MCF 10A (cell line): ENCODE measurements at regions not wholly inside any gene's neighbourhood (a gene's known extent, or its start where the extent isn't known, plus 50 kb on each side); places are given as distances from the start of the nearest gene placed in this dataset.
"Not testable (repeated sequence)": the region's sequence is repeated elsewhere in the genome, so short reads cannot be mapped to it uniquely, and the experiment has no call there.

Experiments
- BruUV-seq: library from RNA; stranded (reverse); fragments of 400-500 nt; replicated peaks from 2 replicates; lab custom pipeline; 2021; lab: Mats Ljungman, UMichigan
- CTCF ChIA-PET: fragments of 300-600 bp; sonication (Branson Sonifier 250); formaldehyde crosslinking; extraction: SDS; loops from one replicate; lab custom pipeline; 2021; ENCODE audit warnings: antibody characterized with exemption, inconsistent platforms; lab: Yijun Ruan, JAX
- POLR2A ChIA-PET: fragments of 300-600, 350-650 bp; sonication (Branson Sonifier 250); formaldehyde crosslinking; extraction: SDS; loops from one replicate; lab custom pipeline; 2020; ENCODE audit warnings: antibody characterized with exemption, inconsistent platforms; lab: Yijun Ruan, JAX
- DNase-seq: peaks from one replicate; pipeline ENCODE4 v3.0.0-alpha.2; 2018; ENCODE audit not compliant: unreplicated experiment
- H3K27ac Mint-ChIP-seq: one replicate; pipeline ENCODE4 v1.8.0; 2022; ENCODE audit warnings: mild to moderate bottlenecking, low read depth, mixed read lengths; ENCODE audit not compliant: unreplicated experiment
- H3K27me3 Mint-ChIP-seq: one replicate; pipeline ENCODE4 v1.8.0; 2022; ENCODE audit warnings: mixed read lengths; ENCODE audit not compliant: insufficient read depth, unreplicated experiment
- H3K36me3 Mint-ChIP-seq: one replicate; pipeline ENCODE4 v1.8.0; 2022; ENCODE audit warnings: mild to moderate bottlenecking, moderate library complexity, mixed read lengths; ENCODE audit not compliant: insufficient read depth, unreplicated experiment
- H3K4me1 Mint-ChIP-seq: one replicate; pipeline ENCODE4 v1.8.0; 2022; ENCODE audit warnings: mixed read lengths; ENCODE audit not compliant: insufficient read depth, unreplicated experiment
- H3K4me3 Mint-ChIP-seq: one replicate; pipeline ENCODE4 v1.8.0; 2022; ENCODE audit warnings: mild to moderate bottlenecking, moderate library complexity, mixed read lengths; ENCODE audit not compliant: unreplicated experiment
- H3K9me3 Mint-ChIP-seq: one replicate; pipeline ENCODE4 v1.8.0; 2022; ENCODE audit warnings: mixed read lengths; ENCODE audit not compliant: unreplicated experiment
- intact Hi-C: fragments of 100-400 bp; cut with micrococcal nuclease; formaldehyde crosslinking; loops from 2 replicates; pipeline ENCODE4 v1.14.1; 2022
- TF ChIP-seq, protein P1 (sequence below): fragments of 200-600 bp; IDR thresholded peaks from one replicate; pipeline ENCODE4 v1.8.0; 2022; ENCODE audit warnings: antibody characterized with exemption, mild to moderate bottlenecking; ENCODE audit not compliant: unreplicated experiment

DNA sequence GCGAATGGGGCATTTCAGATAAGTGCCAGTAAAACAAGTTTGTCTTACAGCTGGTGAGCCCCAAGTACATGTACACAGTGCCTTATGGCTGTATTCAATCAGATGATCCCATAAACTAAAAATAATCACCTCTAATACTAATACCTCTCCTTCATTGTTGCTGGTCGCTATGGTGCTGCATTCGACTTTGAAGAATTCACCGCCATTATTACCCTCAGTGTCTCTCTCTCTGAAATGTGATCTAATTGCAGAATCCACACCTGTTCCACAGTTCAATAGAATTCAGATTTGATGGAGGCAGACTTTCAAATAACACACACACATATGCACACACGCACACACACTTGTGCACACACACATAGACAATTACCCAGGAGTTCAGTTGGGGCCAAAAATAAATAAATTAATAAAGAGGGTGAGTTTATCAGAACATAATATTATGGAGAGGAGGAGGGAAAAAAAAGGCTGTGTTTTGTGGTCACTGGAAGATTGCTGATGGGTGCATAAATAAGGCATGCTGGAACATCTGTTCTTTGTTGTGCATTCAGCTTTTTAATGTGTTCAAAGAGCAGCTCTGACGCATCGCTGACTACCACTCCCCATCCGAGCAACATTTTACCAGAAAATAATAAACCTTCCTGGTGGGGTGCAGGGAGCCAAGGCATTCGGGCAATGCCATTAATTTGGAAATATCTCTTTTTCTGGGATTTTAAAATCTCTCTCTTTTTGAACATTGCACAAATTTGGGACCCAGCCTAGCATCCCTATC is 235.7 kb downstream of the SATB1 start:
- Mint-ChIP-seq H3K4me1 (peaks cover 2% of the 10 kb centered on the region), H3K36me3 (no peaks in the 10 kb centered on the region), H3K27me3 (no peaks in the 10 kb centered on the region), H3K27ac (no peak overlapping the region), H3K9me3 (peaks cover 3% of the 10 kb centered on the region), H3K4me3 (no peak overlapping the region)
- TF ChIP-seq, protein P1, sequence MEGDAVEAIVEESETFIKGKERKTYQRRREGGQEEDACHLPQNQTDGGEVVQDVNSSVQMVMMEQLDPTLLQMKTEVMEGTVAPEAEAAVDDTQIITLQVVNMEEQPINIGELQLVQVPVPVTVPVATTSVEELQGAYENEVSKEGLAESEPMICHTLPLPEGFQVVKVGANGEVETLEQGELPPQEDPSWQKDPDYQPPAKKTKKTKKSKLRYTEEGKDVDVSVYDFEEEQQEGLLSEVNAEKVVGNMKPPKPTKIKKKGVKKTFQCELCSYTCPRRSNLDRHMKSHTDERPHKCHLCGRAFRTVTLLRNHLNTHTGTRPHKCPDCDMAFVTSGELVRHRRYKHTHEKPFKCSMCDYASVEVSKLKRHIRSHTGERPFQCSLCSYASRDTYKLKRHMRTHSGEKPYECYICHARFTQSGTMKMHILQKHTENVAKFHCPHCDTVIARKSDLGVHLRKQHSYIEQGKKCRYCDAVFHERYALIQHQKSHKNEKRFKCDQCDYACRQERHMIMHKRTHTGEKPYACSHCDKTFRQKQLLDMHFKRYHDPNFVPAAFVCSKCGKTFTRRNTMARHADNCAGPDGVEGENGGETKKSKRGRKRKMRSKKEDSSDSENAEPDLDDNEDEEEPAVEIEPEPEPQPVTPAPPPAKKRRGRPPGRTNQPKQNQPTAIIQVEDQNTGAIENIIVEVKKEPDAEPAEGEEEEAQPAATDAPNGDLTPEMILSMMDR = no peak
- BruUV-seq = no TSS peak
- CTCF ChIA-PET = no interaction called here
- intact Hi-C loops = no loop called here
- POLR2A ChIA-PET = interaction anchor here (0.6 to 1.6 kb wide), 3 partner anchors 8 to 142 kb away, joined by 3 to 5 read pairs (median 4); no protein-coding TSS in a partner anchor
- no peak for DNase-seq

DNA sequence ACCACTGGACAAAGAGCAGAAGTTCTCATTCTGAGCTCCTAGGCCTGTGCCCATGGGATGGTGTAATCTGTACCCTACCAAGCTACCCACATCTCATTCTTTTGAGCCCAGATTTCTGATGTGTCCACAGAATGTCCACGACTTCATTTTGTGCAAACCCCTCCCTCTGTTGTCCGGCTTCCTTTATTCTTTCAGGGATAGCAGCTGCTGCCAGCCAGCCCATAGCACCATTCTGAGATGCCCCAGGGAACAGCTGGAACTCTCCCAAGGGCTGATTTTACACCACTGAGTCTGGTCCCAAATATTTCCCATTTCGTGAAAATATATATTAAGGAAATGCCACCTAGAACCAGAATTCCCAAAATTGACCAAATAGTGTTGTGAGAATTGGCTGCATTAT is 236.6 kb downstream of the SATB1 start:
- TF ChIP-seq, protein P1 = no peak
- Mint-ChIP-seq H3K27ac (no peak overlapping the region), H3K4me3 (no peak overlapping the region)

GRCh38 chr3:18185624-18186023 is 239.5 kb downstream of the SATB1 start:
- POLR2A ChIA-PET = no interaction called here
- H3K27ac Mint-ChIP-seq = no peak overlapping the region
- CTCF ChIA-PET = no interaction called here
- no peaks in the 10 kb centered on the region for H3K4me1 Mint-ChIP-seq
- no peak overlapping the region for H3K4me3 Mint-ChIP-seq
- H3K27me3 Mint-ChIP-seq = no peaks in the 10 kb centered on the region
- TF ChIP-seq, protein P1 = no peak
- no peaks in the 10 kb centered on the region for H3K36me3 Mint-ChIP-seq
- intact Hi-C loops = no loop called here
- no TSS peak for BruUV-seq
- no peak for DNase-seq
- no peaks in the 10 kb centered on the region for H3K9me3 Mint-ChIP-seq

More for the DNA sequence above, 236.6 kb downstream of the SATB1 start:
- no TSS peak for BruUV-seq
- Mint-ChIP-seq H3K4me1 (no peaks in the 10 kb centered on the region), H3K36me3 (no peaks in the 10 kb centered on the region), H3K9me3 (no peaks in the 10 kb centered on the region), H3K27me3 (no peaks in the 10 kb centered on the region)
- ChIA-PET CTCF (no interaction called here), POLR2A (interaction anchor here (1.6 kb wide), 1 partner anchor 9 kb away, joined by 5 read pairs; no protein-coding TSS in a partner anchor)
- DNase-seq = no peak
- intact Hi-C loops = no loop called here

- H3K36me3 Mint-ChIP-seq, H3K4me1 Mint-ChIP-seq, DNase-seq, intact Hi-C loops, H3K9me3 Mint-ChIP-seq, POLR2A ChIA-PET, H3K4me3 Mint-ChIP-seq, H3K27ac Mint-ChIP-seq, CTCF ChIA-PET, BruUV-seq, H3K27me3 Mint-ChIP-seq: not testable (repeated sequence)
Observed at GRCh38 chr3:18182923-18183322, 242.2 kb downstream of the SATB1 start.
